HEK293T (cell line): ENCODE measurements at regions not wholly inside any gene's neighbourhood (a gene's known extent, or its start where the extent isn't known, plus 50 kb on each side); places are given as distances from the start of the nearest gene placed in this dataset.
A peak's percentile ranks its signal among the peaks of the same experiment; 100 is the strongest.

Source experiments
- CTCF ChIA-PET: fragments of 350-600 bp; formaldehyde crosslinking; extraction: SDS; loops from one replicate; lab custom pipeline; 2021; ENCODE audit warnings: antibody characterized with exemption, inconsistent platforms; lab: Yijun Ruan, JAX
- POLR2A ChIA-PET: fragments of 350-600 bp; formaldehyde crosslinking; extraction: SDS; loops from one replicate; lab custom pipeline; 2020; ENCODE audit warnings: antibody characterized with exemption, inconsistent platforms; lab: Yijun Ruan, JAX
- DNase-seq: peaks from one replicate; pipeline ENCODE4 v3.0.0; 2012; ENCODE audit warnings: mixed read lengths; ENCODE audit errors: extremely low spot score
- ARNT ChIP-seq: fragments of 450-650 bp; IDR thresholded peaks from 2 replicates; pipeline ENCODE4 v1.6.1; 2017; ENCODE audit warnings: mild to moderate bottlenecking
- BHLHE40 ChIP-seq: fragments of 450-650 bp; IDR thresholded peaks from 2 replicates; pipeline ENCODE4 v1.6.1; 2016; ENCODE audit warnings: mild to moderate bottlenecking, moderate library complexity, borderline replicate concordance
- CTBP1 ChIP-seq: fragments of 450-650 bp; IDR thresholded peaks from 2 replicates; pipeline ENCODE4 v1.6.1; 2016; ENCODE audit warnings: borderline replicate concordance
- ELF4 ChIP-seq: fragments of 450-650 bp; IDR thresholded peaks from 2 replicates; pipeline ENCODE4 v1.6.1; 2017; ENCODE audit warnings: antibody characterized with exemption
- FOXA1 ChIP-seq: fragments of 450-650 bp; IDR thresholded peaks from 2 replicates; pipeline ENCODE4 v1.6.1; 2016; ENCODE audit warnings: mild to moderate bottlenecking
- FOXK2 ChIP-seq: fragments of 450-650 bp; IDR thresholded peaks from 2 replicates; pipeline ENCODE4 v1.6.1; 2016; ENCODE audit warnings: mild to moderate bottlenecking
- FOXM1 ChIP-seq: fragments of 450-650 bp; IDR thresholded peaks from 2 replicates; pipeline ENCODE4 v1.6.1; 2017; ENCODE audit warnings: mild to moderate bottlenecking, borderline replicate concordance
- HDGF ChIP-seq: fragments of 450-650 bp; IDR thresholded peaks from 2 replicates; pipeline ENCODE4 v1.6.1; 2017; ENCODE audit warnings: antibody characterized with exemption, borderline replicate concordance
- L3MBTL2 ChIP-seq: fragments of 450-650 bp; conservative IDR thresholded peaks from 2 replicates; pipeline ENCODE4 v1.6.1; 2016; ENCODE audit warnings: mild to moderate bottlenecking
- LEF1 ChIP-seq: fragments of 450-650 bp; IDR thresholded peaks from 2 replicates; pipeline ENCODE4 v1.6.1; 2017; ENCODE audit warnings: mild to moderate bottlenecking, borderline replicate concordance
- NFRKB ChIP-seq: fragments of 450-650 bp; IDR thresholded peaks from 2 replicates; pipeline ENCODE4 v1.6.1; 2016; ENCODE audit warnings: mild to moderate bottlenecking, moderate library complexity
- PKNOX1 ChIP-seq: fragments of 450-650 bp; IDR thresholded peaks from 2 replicates; pipeline ENCODE4 v1.6.1; 2016
- SP1 ChIP-seq: fragments of 450-650 bp; IDR thresholded peaks from 2 replicates; pipeline ENCODE4 v1.6.1; 2017
- SUZ12 ChIP-seq: fragments of 450-650 bp; IDR thresholded peaks from 2 replicates; pipeline ENCODE4 v1.6.1; 2016; ENCODE audit warnings: mild to moderate bottlenecking
- TARDBP ChIP-seq: fragments of 450-650 bp; IDR thresholded peaks from 2 replicates; pipeline ENCODE4 v1.6.1; 2016
- ZNF384 ChIP-seq: fragments of 450-650 bp; IDR thresholded peaks from 2 replicates; pipeline ENCODE4 v1.6.1; 2016

- ChIA-PET CTCF (no interaction called here), POLR2A (no interaction called here)
- no peak for DNase-seq
- TF ChIP-seq ZNF384: no peak
Measured at GRCh38 chr2:195289081-195289480, 367.9 kb upstream of the SLC39A10 start.

DNA sequence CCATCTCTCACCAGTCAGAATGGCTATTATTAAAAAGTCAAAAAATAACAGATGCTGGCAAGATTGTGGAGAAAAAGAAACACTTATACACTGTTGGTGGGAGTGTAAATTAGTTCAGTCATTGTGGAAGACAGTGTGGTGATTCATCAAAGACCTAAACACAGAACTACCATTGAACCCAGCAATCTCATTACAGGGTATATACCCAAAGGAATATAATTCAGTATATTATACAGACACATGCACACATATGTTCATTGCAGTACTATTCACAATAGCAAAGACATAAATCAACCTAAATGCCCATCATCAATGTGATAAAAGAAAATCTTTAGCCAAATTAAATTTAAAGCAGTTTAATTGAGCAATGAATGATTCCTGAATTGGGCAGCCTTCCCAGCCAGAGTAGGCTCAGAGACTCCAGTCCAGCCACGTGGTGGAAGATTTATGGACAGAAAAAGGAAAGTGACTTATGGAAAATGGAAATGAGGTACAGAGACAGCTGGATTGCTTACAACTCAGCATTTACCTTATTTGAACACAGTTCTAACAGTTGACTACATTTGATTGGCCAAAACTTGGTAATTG is 377.1 kb upstream of the SLC39A10 start:
- TF ChIP-seq PKNOX1 (peak; percentile 68), HDGF (no peak)
- no peak for DNase-seq
- ChIA-PET POLR2A (no interaction called here), CTCF (no interaction called here)

DNA sequence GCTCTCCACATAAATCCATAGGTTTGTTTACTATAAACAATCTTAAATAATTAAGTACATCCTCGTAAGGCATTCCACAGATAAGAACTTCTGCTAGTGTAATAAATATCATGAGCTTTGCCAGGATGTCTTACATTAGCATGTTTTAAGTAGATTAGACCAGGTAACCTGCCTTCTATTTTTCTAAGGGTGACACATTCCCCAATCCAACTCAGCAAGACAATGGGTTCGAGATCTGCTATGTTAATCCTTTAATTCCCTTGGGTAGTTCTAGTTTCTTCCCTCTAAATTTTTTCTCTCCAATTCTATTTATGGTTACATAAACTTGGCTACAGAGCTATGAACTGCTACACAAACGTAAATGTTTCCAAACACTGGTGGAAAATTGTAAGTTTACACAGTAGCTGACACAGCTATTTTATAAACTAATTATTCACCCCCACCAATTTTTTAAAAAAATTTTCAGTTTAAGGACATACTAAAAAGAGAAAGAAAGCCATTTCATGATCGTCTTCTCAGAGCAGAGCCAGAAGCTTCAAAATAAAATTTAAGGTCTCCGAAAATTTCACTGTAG is 386.5 kb upstream of the SLC39A10 start:
- ChIA-PET POLR2A (no interaction called here), CTCF (no interaction called here)
- DNase-seq: no peak
- TF ChIP-seq CTBP1 (no peak), SP1 (no peak), NFRKB (no peak), FOXM1 (no peak), BHLHE40 (no peak), TARDBP (no peak), PKNOX1 (no peak), ELF4 (no peak)

DNA sequence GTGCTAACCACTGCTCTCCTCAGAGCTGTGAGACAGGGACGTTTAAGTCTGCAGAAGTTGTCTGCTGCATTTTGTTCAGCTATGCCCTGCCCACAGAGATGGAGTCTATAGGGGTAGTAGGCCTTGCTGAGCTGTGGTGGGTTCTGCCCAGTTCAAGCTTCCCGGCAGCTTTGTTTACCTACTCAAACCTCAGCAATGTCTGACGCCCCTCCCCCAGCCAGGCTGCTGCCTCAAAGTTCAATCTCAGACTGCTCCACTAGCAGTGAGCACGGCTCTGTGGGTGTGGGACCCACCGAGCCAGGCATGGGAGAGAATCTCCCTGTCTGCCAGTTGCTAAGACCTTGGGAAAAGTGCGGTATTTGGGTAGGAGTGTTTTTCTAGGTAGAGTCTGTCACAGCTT is 387.8 kb upstream of the SLC39A10 start:
- ChIA-PET CTCF (no interaction called here), POLR2A (no interaction called here)
- no peak for TF ChIP-seq FOXM1
- TF ChIP-seq SP1: no peak
- no peak for TF ChIP-seq ELF4
- TF ChIP-seq BHLHE40: no peak
- no peak for TF ChIP-seq FOXK2
- TF ChIP-seq CTBP1: no peak
- no peak for TF ChIP-seq HDGF
- no peak for TF ChIP-seq L3MBTL2
- no peak for DNase-seq

- TF ChIP-seq HDGF (no peak), ELF4 (no peak)
- CTCF ChIA-PET: interaction anchor here (0.6 kb wide), 1 partner anchor 95 kb away, joined by 5 read pairs; no protein-coding TSS in a partner anchor
- DNase-seq: no peak
- POLR2A ChIA-PET: no interaction called here
Measured at GRCh38 chr2:195257979-195258378, 399.0 kb upstream of the SLC39A10 start.

- CTCF ChIA-PET: no interaction called here
- POLR2A ChIA-PET: no interaction called here
- TF ChIP-seq ELF4 (no peak), SP1 (no peak), L3MBTL2 (no peak), FOXA1 (no peak), NFRKB (no peak), SUZ12 (no peak), CTBP1 (no peak), FOXK2 (no peak), HDGF (no peak), TARDBP (no peak), PKNOX1 (no peak), LEF1 (no peak), ZNF384 (no peak), BHLHE40 (no peak)
- DNase-seq: no peak
Measured at GRCh38 chr2:195252018-195252417, 405.0 kb upstream of the SLC39A10 start.

- ChIA-PET CTCF (no interaction called here), POLR2A (no interaction called here)
- TF ChIP-seq HDGF (no peak), FOXA1 (no peak), CTBP1 (no peak), TARDBP (no peak), BHLHE40 (no peak), ZNF384 (no peak), FOXM1 (no peak), NFRKB (no peak), SUZ12 (no peak), ELF4 (no peak), L3MBTL2 (no peak), ARNT (no peak), PKNOX1 (no peak), SP1 (no peak), FOXK2 (no peak), LEF1 (no peak)
- no peak for DNase-seq
Measured at GRCh38 chr2:195251214-195251613, 405.8 kb upstream of the SLC39A10 start.
